Neural crest cell (in vitro differentiated cells): ENCODE measurements at regions not wholly inside any gene's neighbourhood (a gene's known extent, or its start where the extent isn't known, plus 50 kb on each side); places are given as distances from the start of the nearest gene placed in this dataset.

Source experiments
- DNase-seq: peaks from one replicate; pipeline ENCODE4 v3.0.0; 2021; ENCODE audit warnings: low read depth, mixed read lengths, low spot score
- H3K27ac Mint-ChIP-seq: one replicate; pipeline ENCODE4 v1.8.0; 2021; ENCODE audit warnings: mild to moderate bottlenecking, mixed read lengths; ENCODE audit not compliant: unreplicated experiment
- H3K27me3 Mint-ChIP-seq: 2 replicates; pipeline ENCODE4 v1.8.0; 2021; ENCODE audit warnings: low read depth, mild to moderate bottlenecking, mixed read lengths
- H3K36me3 Mint-ChIP-seq: 2 replicates; pipeline ENCODE4 v1.8.0; 2021; ENCODE audit warnings: low read depth, mild to moderate bottlenecking, mixed read lengths
- H3K4me1 Mint-ChIP-seq: 2 replicates; pipeline ENCODE4 v1.8.0; 2021; ENCODE audit warnings: mixed read lengths
- H3K4me3 Mint-ChIP-seq: one replicate; pipeline ENCODE4 v1.8.0; 2021; ENCODE audit warnings: mild to moderate bottlenecking, mixed read lengths
- H3K9me3 Mint-ChIP-seq: 2 replicates; pipeline ENCODE4 v1.8.0; 2021; ENCODE audit warnings: mixed read lengths
- CTCF ChIP-seq: fragments of 200-600 bp; sonication (generic); conservative IDR thresholded peaks from 2 replicates; pipeline ENCODE4 v1.5.0; 2021; ENCODE audit warnings: antibody characterized with exemption, mild to moderate bottlenecking

- Mint-ChIP-seq H3K27me3 (peaks cover 2% of the 10 kb centered on the region), H3K4me3 (no peak overlapping the region), H3K9me3 (peaks cover 3% of the 10 kb centered on the region), H3K27ac (no peak overlapping the region), H3K4me1 (peaks cover 5% of the 10 kb centered on the region), H3K36me3 (peaks cover 2% of the 10 kb centered on the region)
- TF ChIP-seq CTCF, result no peak
- DNase-seq, result no peak
Observed at GRCh38 chr16:58789351-58789750, 55.2 kb upstream of the GOT2 start.
